Tongue (tissue), 1 donor: ENCODE measurements at regions not wholly inside any gene's neighbourhood (a gene's known extent, or its start where the extent isn't known, plus 50 kb on each side); places are given as distances from the start of the nearest gene placed in this dataset.

Source experiments
- DNase-seq: peaks from one replicate; pipeline ENCODE4 v3.0.0-alpha.2; 2015

- no peak for DNase-seq
Measured at GRCh38 chr11:128407962-128408361, 179.4 kb downstream of the ETS1 start.

GRCh38 chr11:128405714-128406662 is 181.4 kb downstream of the ETS1 start:
- peak; percentile 40 for DNase-seq

DNA sequence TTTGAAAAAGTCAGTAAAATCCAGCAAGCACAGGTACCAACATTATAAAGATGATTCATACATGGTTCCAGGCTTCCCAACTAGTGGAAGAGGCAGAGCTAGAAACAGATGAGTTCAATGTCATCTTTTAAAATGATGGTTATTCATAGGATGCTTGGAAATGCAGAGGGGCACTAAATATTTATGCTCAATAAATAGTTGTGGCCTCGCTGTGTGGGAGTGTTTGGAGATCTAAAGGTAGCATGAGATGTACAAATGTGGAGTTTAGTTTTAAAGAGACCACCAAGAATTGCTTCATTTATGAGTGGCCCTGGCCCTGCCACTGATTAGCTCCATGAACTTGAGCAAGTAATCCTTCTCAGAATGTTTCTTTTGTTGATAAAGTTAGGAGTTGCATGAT is 182.2 kb downstream of the ETS1 start:
- no peak for DNase-seq

GRCh38 chr11:128404437-128404836 is 182.9 kb downstream of the ETS1 start:
- DNase-seq: no peak

- peak; percentile 80 for DNase-seq
Measured at GRCh38 chr11:128400382-128401203, 186.8 kb downstream of the ETS1 start.

- no peak for DNase-seq
Measured at GRCh38 chr11:128399251-128400121, 187.9 kb downstream of the ETS1 start.

DNA sequence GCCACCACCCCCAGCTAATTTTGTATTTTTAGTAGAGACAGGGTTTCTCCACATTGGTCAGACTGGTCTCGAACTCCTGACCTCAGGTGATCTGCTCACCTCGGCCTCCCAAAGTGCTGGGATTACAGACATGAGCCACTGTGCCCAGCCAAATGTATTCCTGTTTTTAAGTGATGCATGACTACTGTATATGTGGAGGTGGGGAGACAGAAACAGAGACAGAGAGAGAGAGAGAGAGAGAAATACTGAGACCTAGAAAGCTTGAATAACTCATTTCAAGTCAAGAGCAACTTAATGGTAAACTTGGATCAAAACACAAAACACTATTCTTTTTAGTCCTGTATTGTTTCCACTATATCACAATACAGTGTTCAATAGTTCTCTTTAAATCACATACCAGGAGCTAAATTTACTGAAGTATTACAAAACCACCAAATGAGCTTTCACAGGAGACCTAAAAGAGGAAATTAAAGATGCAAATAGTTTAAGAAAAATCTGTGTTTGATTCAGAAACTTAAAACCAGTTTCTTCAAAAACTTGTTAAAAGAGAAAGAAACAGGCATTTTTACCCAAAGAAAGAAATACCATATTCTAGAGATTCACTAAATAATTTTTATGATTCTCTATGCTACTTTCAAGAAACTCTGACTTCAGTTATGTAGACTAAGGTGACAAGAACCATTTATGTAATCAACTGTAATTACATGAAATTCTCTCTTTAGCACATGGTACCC is 188.7 kb downstream of the ETS1 start:
- no peak for DNase-seq

- no peak for DNase-seq
Measured at GRCh38 chr11:128397362-128397761, 190.0 kb downstream of the ETS1 start.

- peak; percentile 48 for DNase-seq
Measured at GRCh38 chr11:128394431-128395089, 192.8 kb downstream of the ETS1 start.

GRCh38 chr11:128392259-128392658 is 195.1 kb downstream of the ETS1 start:
- no peak for DNase-seq

DNA sequence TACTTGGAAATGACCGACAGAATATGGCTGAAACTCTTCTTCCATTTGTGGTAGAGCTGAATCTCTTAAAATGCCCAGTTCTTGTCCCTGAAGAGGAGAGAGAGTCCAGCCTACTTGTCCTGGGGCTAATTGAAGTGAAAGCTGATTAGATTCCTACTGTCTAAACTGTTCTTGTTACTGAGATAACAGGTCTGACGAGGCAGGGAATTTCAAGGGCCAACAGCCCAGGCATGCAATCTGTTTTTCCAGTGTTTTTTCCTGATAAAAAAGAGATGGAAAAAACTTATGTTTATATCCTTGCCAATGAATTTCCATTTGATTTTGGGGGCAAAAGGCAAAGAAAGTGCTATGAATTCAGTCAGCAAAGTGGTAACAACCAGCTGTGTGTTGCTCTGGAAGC is 195.5 kb downstream of the ETS1 start:
- DNase-seq: no peak

DNA sequence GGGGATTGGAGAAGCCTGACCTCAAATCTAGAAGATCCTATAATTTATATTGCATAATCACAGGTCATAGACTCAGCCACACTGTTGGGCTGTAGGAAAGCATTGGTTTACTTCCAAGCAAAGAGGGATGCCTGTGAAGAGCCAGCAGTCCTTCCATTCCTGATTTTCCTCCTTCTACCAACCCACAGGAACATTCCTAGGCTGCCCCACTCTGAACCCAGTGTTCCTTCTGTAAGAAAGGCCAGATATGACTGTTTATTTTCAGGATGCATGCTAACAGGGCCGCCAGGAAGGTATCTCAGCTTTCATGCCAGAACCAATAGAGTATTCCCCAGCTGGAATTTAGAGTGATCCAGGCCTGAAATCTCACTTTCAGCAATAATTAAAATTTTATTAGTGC is 197.1 kb downstream of the ETS1 start:
- DNase-seq: no peak

DNA sequence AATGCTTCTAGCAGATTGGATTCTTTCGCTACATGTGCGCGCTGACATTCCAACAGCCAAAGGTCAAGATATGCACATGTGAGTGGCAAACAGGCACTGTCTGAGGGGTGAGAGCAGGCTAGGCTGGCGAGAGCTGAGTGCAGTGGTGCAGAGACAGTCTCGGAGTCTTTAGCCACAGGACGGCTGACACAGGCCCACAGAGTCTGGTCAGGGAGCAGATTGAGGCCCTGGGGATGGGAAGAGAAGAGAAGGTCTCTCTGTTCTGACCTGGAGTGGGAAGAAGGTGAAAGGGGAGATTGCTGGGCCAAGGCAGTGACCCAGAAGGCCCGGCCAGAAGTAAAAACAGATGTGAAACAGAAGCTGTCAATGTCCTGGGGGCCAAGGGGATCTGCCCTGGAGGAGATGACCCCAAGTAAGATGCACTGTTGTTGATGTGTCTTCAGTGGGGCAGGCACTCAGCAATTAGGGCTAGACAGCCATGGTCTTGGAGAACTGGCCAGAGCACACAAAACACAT is 197.8 kb downstream of the ETS1 start:
- DNase-seq: no peak

DNA sequence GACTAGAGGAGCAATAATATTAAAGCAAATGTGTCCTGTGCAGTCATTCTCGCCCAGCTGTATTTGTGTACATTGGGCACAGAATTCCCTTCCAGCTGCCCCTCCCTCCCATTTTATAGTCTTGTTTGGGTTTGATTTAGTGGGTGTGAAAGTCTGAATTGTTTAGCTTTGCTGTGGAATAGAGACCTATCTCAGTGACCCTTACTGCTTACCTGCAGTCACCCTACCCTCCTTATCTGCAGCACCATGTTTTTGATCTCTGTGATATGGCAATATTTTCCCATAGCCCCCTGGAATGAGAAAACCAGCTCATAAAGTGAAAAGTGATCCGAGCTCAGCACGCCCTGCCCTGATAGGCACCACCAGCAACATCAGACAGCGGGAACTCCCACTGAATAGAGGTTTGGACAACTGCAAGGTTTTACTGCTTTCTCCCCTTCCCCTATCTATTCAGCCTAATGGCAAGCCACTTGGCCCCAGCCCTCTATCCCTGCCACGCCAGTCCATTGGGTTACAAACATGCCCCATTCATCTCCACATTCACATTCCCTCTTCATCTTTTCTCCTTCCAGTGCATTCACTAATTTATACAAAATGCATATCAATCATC is 199.0 kb downstream of the ETS1 start:
- no peak for DNase-seq

GRCh38 chr11:128379587-128380580 is 207.5 kb downstream of the ETS1 start:
- DNase-seq: no peak

DNA sequence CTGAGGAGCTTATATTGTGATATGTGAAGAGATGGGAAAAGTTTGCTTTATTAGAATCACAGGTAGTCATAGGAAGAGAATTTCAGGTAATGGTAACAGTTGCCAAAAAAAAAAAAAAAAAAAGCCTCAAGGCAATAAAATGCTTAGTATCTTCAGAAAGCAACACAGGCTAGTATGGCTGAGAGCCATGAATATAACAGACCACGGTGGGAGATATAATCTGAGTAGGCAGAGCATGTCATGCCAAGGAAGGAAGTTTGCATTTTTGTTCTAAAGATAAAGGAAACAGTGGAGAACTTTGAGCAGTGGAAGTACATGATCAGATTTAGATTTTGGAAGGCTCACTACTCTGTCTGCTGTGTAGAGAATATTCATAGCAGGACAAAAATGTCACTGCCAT is 211.4 kb downstream of the ETS1 start:
- DNase-seq: no peak

DNA sequence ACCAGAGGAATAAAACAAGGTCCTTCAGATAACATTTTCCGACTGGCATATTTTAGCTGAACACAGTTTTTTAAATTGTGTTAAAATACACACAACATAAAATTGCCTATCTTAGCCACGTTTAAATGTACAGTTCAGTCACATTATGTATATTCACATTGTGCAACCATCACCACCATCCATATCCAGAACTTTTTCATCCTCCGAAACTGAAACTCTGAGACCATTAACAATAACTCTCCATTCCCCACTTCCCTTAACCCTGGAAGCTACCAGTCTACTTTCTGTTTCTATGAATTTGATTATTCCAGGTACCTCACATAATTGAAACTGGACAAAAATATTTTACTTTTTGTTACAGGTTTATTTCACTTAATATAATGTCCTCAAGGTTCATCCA is 213.3 kb downstream of the ETS1 start:
- no peak for DNase-seq

GRCh38 chr11:128372977-128373376 is 214.4 kb downstream of the ETS1 start:
- no peak for DNase-seq

GRCh38 chr11:128367573-128367972 is 219.8 kb downstream of the ETS1 start:
- DNase-seq: no peak
